SH-SY5Y (cell line): ENCODE measurements at regions not wholly inside any gene's neighbourhood (a gene's known extent, or its start where the extent isn't known, plus 50 kb on each side); places are given as distances from the start of the nearest gene placed in this dataset.

ENCODE experiments used
- GATA2 ChIP-seq: IDR thresholded peaks from 2 replicates; pipeline ENCODE4 v1.6.1; 2011; ENCODE audit warnings: mild to moderate bottlenecking, low read depth, low read length
- GATA3 ChIP-seq: IDR thresholded peaks from 2 replicates; pipeline ENCODE4 v1.6.1; 2011; ENCODE audit warnings: low read depth, mild to moderate bottlenecking, low read length, moderate library complexity

DNA sequence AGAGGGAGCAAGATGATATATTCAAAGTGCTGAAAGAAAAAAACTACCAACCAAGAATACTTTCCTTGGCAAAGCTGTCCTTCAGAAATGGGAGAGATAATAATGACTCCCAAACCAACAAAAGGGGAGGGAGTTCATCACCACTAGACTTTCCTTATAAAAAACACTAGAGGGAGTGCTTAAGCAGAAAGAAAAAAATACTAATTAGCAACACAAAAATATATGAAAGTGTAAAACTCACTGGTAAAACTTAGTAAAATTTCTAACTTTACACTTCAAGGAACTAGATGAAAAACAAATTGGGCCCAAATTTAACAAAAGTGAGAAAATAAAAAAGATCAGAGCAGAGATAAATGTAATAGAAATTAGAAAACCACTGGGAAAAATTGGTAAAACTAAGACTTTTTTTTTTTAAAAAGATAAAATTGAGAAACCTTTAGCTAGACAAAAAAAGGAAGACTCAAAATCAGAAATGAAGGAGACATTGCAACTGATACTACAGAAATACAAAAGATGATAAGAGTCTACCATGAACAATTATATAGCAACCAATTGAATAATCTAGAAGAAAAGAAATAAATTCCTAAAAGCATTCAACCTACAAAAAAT is 60.4 kb upstream of the FAR2 start:
- no peak for TF ChIP-seq GATA2
- TF ChIP-seq GATA3, result no peak
